GM12878 (cell line): ENCODE measurements at regions not wholly inside any gene's neighbourhood (a gene's known extent, or its start where the extent isn't known, plus 50 kb on each side); places are given as distances from the start of the nearest gene placed in this dataset.

Experiments used
- ATAC-seq: fragments of 200-7000 bp; cut with Tn5 transposase; 3 replicates; pipeline ENCODE4 v1.9.1; 2020; ENCODE audit warnings: mild to moderate bottlenecking, moderate library complexity
- BruUV-seq: library from RNA; stranded (reverse); fragments of 400-500 nt; replicated peaks from 2 replicates; lab custom pipeline; 2021; lab: Mats Ljungman, UMichigan
- CTCF ChIA-PET: fragments of 300-600 bp; sonication (Branson Sonifier 250); formaldehyde crosslinking; extraction: SDS; loops from one replicate; lab custom pipeline; 2021; ENCODE audit warnings: inconsistent platforms; lab: Yijun Ruan, JAX
- POLR2A ChIA-PET: fragments of 350-600 bp; formaldehyde crosslinking; extraction: SDS; loops from one replicate; lab custom pipeline; 2021; ENCODE audit warnings: inconsistent platforms; lab: Charles Lee
- RAD21 ChIA-PET: fragments of 300-600 bp; sonication (Branson Sonifier 250); formaldehyde crosslinking; loops from one replicate; lab custom pipeline; 2023; ENCODE audit warnings: antibody characterized with exemption; ENCODE audit not compliant: unreplicated experiment; lab: Charles Lee
- SMC1A ChIA-PET: fragments of 300-600 bp; sonication (Branson Sonifier 250); formaldehyde crosslinking; loops from one replicate; lab custom pipeline; 2023; ENCODE audit not compliant: unreplicated experiment, uncharacterized antibody; lab: Charles Lee
- DNase-seq: peaks from one replicate; pipeline ENCODE4 v3.0.0-alpha.2; 2011; ENCODE audit warnings: low read depth, low spot score
- FAIRE-seq: peaks from 3 replicates; lab custom pipeline; 2011; peaks lifted over from hg19 to GRCh38; lab: Jason Lieb, UNC
- H2AFZ ChIP-seq: 2 replicates; pipeline ENCODE4 v1.6.0; 2011; ENCODE audit warnings: low read depth, low read length, control low read depth; ENCODE audit not compliant: control insufficient read depth
- H3K27ac ChIP-seq: 2 replicates; pipeline ENCODE4 v1.5.1; 2011; ENCODE audit warnings: control low read depth; ENCODE audit not compliant: control insufficient read depth, insufficient read depth
- H3K27me3 ChIP-seq, 2 experiments: replicated peaks in 1 of 2; 2 replicates each; pipeline versions ENCODE4 v1.6.0 to v1.6.1; 2011; ENCODE audit warnings: low read length in 1 of 2; ENCODE audit not compliant: control insufficient read depth in 2 of 2, insufficient read depth in 2 of 2
- H3K36me3 ChIP-seq, 2 experiments: 2 replicates each; pipeline ENCODE4 v1.5.1; 2011; ENCODE audit warnings: low read length in 1 of 2; ENCODE audit not compliant: control insufficient read depth in 2 of 2, insufficient read depth in 2 of 2
- H3K4me1 ChIP-seq: 2 replicates; pipeline ENCODE4 v1.6.1; 2011; ENCODE audit warnings: mild to moderate bottlenecking, low read length, moderate library complexity, mixed read lengths; ENCODE audit not compliant: control insufficient read depth, insufficient read depth
- H3K4me2 ChIP-seq: 2 replicates; pipeline ENCODE4 v1.6.0; 2011; ENCODE audit warnings: control low read depth; ENCODE audit not compliant: control insufficient read depth, insufficient read depth
- H3K4me3 ChIP-seq: fragments of 200-600 bp; sonication (generic); 2 replicates; pipeline ENCODE4 v1.5.1; 2016
- H3K79me2 ChIP-seq: 2 replicates; pipeline ENCODE4 v1.6.0; 2011; ENCODE audit warnings: low read length; ENCODE audit not compliant: control insufficient read depth, insufficient read depth
- H3K9ac ChIP-seq: 2 replicates; pipeline ENCODE4 v1.8.0; 2011; ENCODE audit warnings: low read length, control low read depth, mixed read lengths; ENCODE audit not compliant: control insufficient read depth, insufficient read depth
- H3K9me3 ChIP-seq: replicated peaks from 3 replicates; pipeline ENCODE4 v1.5.1; 2011; ENCODE audit warnings: mild to moderate bottlenecking, low read length; ENCODE audit not compliant: control insufficient read depth, insufficient read depth
- H4K20me1 ChIP-seq: 2 replicates; pipeline ENCODE4 v1.6.0; 2011; ENCODE audit not compliant: control insufficient read depth, insufficient read depth
- ATF7 ChIP-seq: fragments of 450-650 bp; IDR thresholded peaks from 2 replicates; pipeline ENCODE4 v1.6.1; 2016; ENCODE audit warnings: low read depth, mild to moderate bottlenecking
- CHD2 ChIP-seq: IDR thresholded peaks from 2 replicates; pipeline ENCODE4 v1.6.1; 2011; ENCODE audit warnings: low read depth, low read length, improper control_type of control experiment, borderline replicate concordance
- FOS ChIP-seq: IDR thresholded peaks from 3 replicates; pipeline ENCODE4 v1.6.1; 2011; ENCODE audit warnings: borderline replicate concordance; ENCODE audit not compliant: insufficient read length; ENCODE audit errors: extremely low read depth
- HCFC1 ChIP-seq: fragments of 150-350 bp; IDR thresholded peaks from 2 replicates; pipeline ENCODE4 v1.6.1; 2014; ENCODE audit warnings: low read length
- IKZF1 ChIP-seq: fragments of 450-650 bp; conservative IDR thresholded peaks from 2 replicates; pipeline ENCODE4 v1.6.1; 2017; ENCODE audit warnings: antibody characterized with exemption, mild to moderate bottlenecking
- IRF4 ChIP-seq: IDR thresholded peaks from 2 replicates; pipeline ENCODE4 v1.6.1; 2011; ENCODE audit warnings: low read depth, low read length
- KDM1A ChIP-seq: fragments of 200-600 bp; sonication (generic); IDR thresholded peaks from 2 replicates; pipeline ENCODE4 v1.6.1; 2016; ENCODE audit warnings: borderline replicate concordance
- LARP7 ChIP-seq: fragments of 450-650 bp; IDR thresholded peaks from 2 replicates; pipeline ENCODE4 v1.6.1; 2017; ENCODE audit warnings: mild to moderate bottlenecking
- MTA2 ChIP-seq: fragments of 450-650 bp; IDR thresholded peaks from 2 replicates; pipeline ENCODE4 v1.6.1; 2016; ENCODE audit warnings: low read depth, mild to moderate bottlenecking, moderate library complexity
- NBN ChIP-seq: fragments of 450-650 bp; IDR thresholded peaks from 2 replicates; pipeline ENCODE4 v1.6.1; 2016
- NFIC ChIP-seq: IDR thresholded peaks from 2 replicates; pipeline ENCODE4 v1.6.1; 2012; ENCODE audit warnings: low read depth, mild to moderate bottlenecking, inconsistent platforms, low read length, moderate library complexity
- PML ChIP-seq: IDR thresholded peaks from 2 replicates; pipeline ENCODE4 v1.6.1; 2012; ENCODE audit warnings: low read length, inconsistent platforms
- POLR2A ChIP-seq: IDR thresholded peaks from 2 replicates; pipeline ENCODE4 v1.6.1; 2011; ENCODE audit warnings: low read depth, mild to moderate bottlenecking, low read length
- POU2F2 ChIP-seq: IDR thresholded peaks from 3 replicates; pipeline ENCODE4 v1.6.1; 2011; ENCODE audit warnings: low read depth, mild to moderate bottlenecking, low read length, borderline replicate concordance
- RCOR1 ChIP-seq: conservative IDR thresholded peaks from 2 replicates; pipeline ENCODE4 v1.6.1; 2012; ENCODE audit warnings: low read depth, low read length, improper control_type of control experiment
- SKIL ChIP-seq: fragments of 450-650 bp; IDR thresholded peaks from 2 replicates; pipeline ENCODE4 v1.6.1; 2017; ENCODE audit warnings: mild to moderate bottlenecking, low read depth, inconsistent platforms; ENCODE audit not compliant: poor library complexity, severe bottlenecking
- SMARCA5 ChIP-seq: fragments of 450-650 bp; IDR thresholded peaks from 2 replicates; pipeline ENCODE4 v1.6.1; 2017; ENCODE audit warnings: mild to moderate bottlenecking
- TAF1 ChIP-seq: IDR thresholded peaks from 2 replicates; pipeline ENCODE4 v1.6.1; 2011; ENCODE audit warnings: mild to moderate bottlenecking, low read depth, low read length, borderline replicate concordance
- TCF3 ChIP-seq: IDR thresholded peaks from 2 replicates; pipeline ENCODE4 v1.6.1; 2012; ENCODE audit warnings: low read depth, mild to moderate bottlenecking, low read length, borderline replicate concordance; ENCODE audit not compliant: insufficient read depth
- USF1 ChIP-seq: IDR thresholded peaks from 2 replicates; pipeline ENCODE4 v1.6.1; 2011; ENCODE audit warnings: borderline replicate concordance, low read depth, mild to moderate bottlenecking, moderate library complexity, mixed read lengths, low read length; ENCODE audit not compliant: insufficient read depth; ENCODE audit errors: extremely low read length
- YY1 ChIP-seq: IDR thresholded peaks from 2 replicates; pipeline ENCODE4 v1.6.1; 2011; ENCODE audit warnings: low read depth, mild to moderate bottlenecking, low read length
- ZNF592 ChIP-seq: fragments of 450-650 bp; IDR thresholded peaks from 2 replicates; pipeline ENCODE4 v1.6.1; 2017; ENCODE audit warnings: mild to moderate bottlenecking, moderate library complexity
- WGBS: methylation state at CpG from one replicate; pipeline ENCODE4 v1.1.6; 2016; ENCODE audit warnings: low lambda C conversion rate; ENCODE audit not compliant: insufficient replicate concordance, insufficient coverage; ENCODE audit errors: missing lambda C conversion rate; 5-methylcytosine and 5-hydroxymethylcytosine counted together
- in situ Hi-C: fragments of 300-500 bp; cut with MboI; formaldehyde crosslinking; loops from 9 replicates; pipeline ENCODE4 v1.14.3; 2018; ENCODE audit warnings: mixed read lengths
- intact Hi-C: fragments of 100-400 bp; cut with micrococcal nuclease; formaldehyde crosslinking; loops from one replicate; pipeline ENCODE4 v1.14.2; 2022; ENCODE audit not compliant: unreplicated experiment

GRCh38 chr18:42471885-42472284 lies 516.9 kb downstream of the PIK3C3 start (continued):
- TF ChIP-seq TCF3 (no peak), PML (no peak), KDM1A (no peak), TAF1 (no peak), FOS (no peak), POU2F2 (no peak), IKZF1 (no peak), IRF4 (no peak), HCFC1 (no peak), YY1 (no peak), NBN (no peak), CHD2 (no peak), NFIC (no peak)

GRCh38 chr18:42473611-42474010 lies 518.6 kb downstream of the PIK3C3 start:
- no peak overlapping the region for H3K9ac ChIP-seq
- H3K4me2 ChIP-seq: no peak overlapping the region
- no peak overlapping the region for H2AFZ ChIP-seq
- H3K9me3 ChIP-seq: no peaks in the 10 kb centered on the region
- no TSS peak for BruUV-seq
- TF ChIP-seq ATF7 (no peak), RCOR1 (no peak), POLR2A (no peak), LARP7 (no peak), USF1 (no peak), SKIL (no peak), ZNF592 (no peak), NBN (no peak), MTA2 (no peak), SMARCA5 (no peak)
- POLR2A ChIA-PET: interaction anchor here (0.6 kb wide), 1 partner anchor 67 kb away, joined by 3 read pairs; no protein-coding TSS in a partner anchor
- H3K27ac ChIP-seq: no peak overlapping the region
- DNase-seq (no peak), ATAC-seq (no peak), FAIRE-seq (no peak)
- no peak overlapping the region for H3K4me3 ChIP-seq
- no peaks in the 10 kb centered on the region for H3K36me3 ChIP-seq
- SMC1A ChIA-PET: interaction anchor here (1.7 kb wide), 1 partner anchor 122 kb away, joined by 4 read pairs; no protein-coding TSS in a partner anchor
- RAD21 ChIA-PET: no interaction called here
- no peaks in the 10 kb centered on the region for H3K79me2 ChIP-seq
- no peaks in the 10 kb centered on the region for H3K27me3 ChIP-seq
- no peaks in the 10 kb centered on the region for H4K20me1 ChIP-seq
- in situ Hi-C loops (no loop called here), intact Hi-C loops (no loop called here)
- no peaks in the 10 kb centered on the region for H3K4me1 ChIP-seq
- CTCF ChIA-PET: no interaction called here
- WGBS: 11% methylated on average over 6 of the region's 6 CpGs
